ENCODE measurements at regions not wholly inside any gene's neighbourhood (a gene's known extent, or its start where the extent isn't known, plus 50 kb on each side); places are given as distances from the start of the nearest gene placed in this dataset.

GRCh38 chr2:204050681-204051080, 114.1 kb downstream of the ICOS start:
- no peak for TF ChIP-seq ZNF274 (IDR thresholded peaks at IDR 0.05; ENCODE audit: low read depth, low read length)
- no peak for TF ChIP-seq YY1 (IDR thresholded peaks at IDR 0.05; ENCODE audit: insufficient read depth, insufficient read length)

Data from NT2/D1 (cell line).